ENCODE measurements at regions not wholly inside any gene's neighbourhood (a gene's known extent, or its start where the extent isn't known, plus 50 kb on each side); places are given as distances from the start of the nearest gene placed in this dataset.

DNA sequence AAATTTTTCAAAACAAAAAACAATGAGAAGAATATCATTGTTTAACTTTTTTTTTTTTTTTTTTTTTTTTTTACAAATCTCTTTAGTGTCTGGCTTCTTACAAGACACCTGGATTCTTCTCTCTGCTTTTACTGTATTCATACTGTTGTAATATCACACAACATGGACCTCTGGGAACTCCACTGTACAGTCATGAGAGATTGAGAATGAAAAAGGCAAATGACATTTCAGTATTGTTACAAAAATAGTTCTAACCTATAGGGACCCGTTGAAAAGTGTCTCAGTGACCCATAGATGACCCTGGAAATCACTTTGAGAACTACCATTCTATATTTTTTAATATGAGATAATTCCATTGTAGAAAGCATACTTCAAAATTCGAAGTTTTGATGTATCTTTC lies 124.4 kb downstream of the SLIT2 start:
- TF ChIP-seq, protein P1, sequence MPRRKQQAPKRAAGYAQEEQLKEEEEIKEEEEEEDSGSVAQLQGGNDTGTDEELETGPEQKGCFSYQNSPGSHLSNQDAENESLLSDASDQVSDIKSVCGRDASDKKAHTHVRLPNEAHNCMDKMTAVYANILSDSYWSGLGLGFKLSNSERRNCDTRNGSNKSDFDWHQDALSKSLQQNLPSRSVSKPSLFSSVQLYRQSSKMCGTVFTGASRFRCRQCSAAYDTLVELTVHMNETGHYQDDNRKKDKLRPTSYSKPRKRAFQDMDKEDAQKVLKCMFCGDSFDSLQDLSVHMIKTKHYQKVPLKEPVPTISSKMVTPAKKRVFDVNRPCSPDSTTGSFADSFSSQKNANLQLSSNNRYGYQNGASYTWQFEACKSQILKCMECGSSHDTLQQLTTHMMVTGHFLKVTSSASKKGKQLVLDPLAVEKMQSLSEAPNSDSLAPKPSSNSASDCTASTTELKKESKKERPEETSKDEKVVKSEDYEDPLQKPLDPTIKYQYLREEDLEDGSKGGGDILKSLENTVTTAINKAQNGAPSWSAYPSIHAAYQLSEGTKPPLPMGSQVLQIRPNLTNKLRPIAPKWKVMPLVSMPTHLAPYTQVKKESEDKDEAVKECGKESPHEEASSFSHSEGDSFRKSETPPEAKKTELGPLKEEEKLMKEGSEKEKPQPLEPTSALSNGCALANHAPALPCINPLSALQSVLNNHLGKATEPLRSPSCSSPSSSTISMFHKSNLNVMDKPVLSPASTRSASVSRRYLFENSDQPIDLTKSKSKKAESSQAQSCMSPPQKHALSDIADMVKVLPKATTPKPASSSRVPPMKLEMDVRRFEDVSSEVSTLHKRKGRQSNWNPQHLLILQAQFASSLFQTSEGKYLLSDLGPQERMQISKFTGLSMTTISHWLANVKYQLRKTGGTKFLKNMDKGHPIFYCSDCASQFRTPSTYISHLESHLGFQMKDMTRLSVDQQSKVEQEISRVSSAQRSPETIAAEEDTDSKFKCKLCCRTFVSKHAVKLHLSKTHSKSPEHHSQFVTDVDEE (CRISPR knock-in tag; IDR thresholded peaks at IDR 0.05): no peak
- TF ChIP-seq ZFP3 (CRISPR knock-in tag; IDR thresholded peaks at IDR 0.05) (no peak), ISL1 (CRISPR knock-in tag; IDR thresholded peaks at IDR 0.05) (no peak), GLIS3 (CRISPR knock-in tag; IDR thresholded peaks at IDR 0.05) (no peak), SNAI2 (CRISPR knock-in tag; IDR thresholded peaks at IDR 0.05) (no peak), ZFP30 (CRISPR knock-in tag; IDR thresholded peaks at IDR 0.05) (no peak)
- TF ChIP-seq, protein P2, sequence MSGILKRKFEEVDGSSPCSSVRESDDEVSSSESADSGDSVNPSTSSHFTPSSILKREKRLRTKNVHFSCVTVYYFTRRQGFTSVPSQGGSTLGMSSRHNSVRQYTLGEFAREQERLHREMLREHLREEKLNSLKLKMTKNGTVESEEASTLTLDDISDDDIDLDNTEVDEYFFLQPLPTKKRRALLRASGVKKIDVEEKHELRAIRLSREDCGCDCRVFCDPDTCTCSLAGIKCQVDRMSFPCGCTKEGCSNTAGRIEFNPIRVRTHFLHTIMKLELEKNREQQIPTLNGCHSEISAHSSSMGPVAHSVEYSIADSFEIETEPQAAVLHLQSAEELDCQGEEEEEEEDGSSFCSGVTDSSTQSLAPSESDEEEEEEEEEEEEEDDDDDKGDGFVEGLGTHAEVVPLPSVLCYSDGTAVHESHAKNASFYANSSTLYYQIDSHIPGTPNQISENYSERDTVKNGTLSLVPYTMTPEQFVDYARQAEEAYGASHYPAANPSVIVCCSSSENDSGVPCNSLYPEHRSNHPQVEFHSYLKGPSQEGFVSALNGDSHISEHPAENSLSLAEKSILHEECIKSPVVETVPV (CRISPR knock-in tag; IDR thresholded peaks at IDR 0.05): no peak
- TF ChIP-seq, protein P3, sequence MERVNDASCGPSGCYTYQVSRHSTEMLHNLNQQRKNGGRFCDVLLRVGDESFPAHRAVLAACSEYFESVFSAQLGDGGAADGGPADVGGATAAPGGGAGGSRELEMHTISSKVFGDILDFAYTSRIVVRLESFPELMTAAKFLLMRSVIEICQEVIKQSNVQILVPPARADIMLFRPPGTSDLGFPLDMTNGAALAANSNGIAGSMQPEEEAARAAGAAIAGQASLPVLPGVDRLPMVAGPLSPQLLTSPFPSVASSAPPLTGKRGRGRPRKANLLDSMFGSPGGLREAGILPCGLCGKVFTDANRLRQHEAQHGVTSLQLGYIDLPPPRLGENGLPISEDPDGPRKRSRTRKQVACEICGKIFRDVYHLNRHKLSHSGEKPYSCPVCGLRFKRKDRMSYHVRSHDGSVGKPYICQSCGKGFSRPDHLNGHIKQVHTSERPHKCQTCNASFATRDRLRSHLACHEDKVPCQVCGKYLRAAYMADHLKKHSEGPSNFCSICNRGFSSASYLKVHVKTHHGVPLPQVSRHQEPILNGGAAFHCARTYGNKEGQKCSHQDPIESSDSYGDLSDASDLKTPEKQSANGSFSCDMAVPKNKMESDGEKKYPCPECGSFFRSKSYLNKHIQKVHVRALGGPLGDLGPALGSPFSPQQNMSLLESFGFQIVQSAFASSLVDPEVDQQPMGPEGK (CRISPR knock-in tag; IDR thresholded peaks at IDR 0.05; ENCODE audit: borderline replicate concordance): no peak
